ENCODE measurements at regions not wholly inside any gene's neighbourhood (a gene's known extent, or its start where the extent isn't known, plus 50 kb on each side); places are given as distances from the start of the nearest gene placed in this dataset.

DNA sequence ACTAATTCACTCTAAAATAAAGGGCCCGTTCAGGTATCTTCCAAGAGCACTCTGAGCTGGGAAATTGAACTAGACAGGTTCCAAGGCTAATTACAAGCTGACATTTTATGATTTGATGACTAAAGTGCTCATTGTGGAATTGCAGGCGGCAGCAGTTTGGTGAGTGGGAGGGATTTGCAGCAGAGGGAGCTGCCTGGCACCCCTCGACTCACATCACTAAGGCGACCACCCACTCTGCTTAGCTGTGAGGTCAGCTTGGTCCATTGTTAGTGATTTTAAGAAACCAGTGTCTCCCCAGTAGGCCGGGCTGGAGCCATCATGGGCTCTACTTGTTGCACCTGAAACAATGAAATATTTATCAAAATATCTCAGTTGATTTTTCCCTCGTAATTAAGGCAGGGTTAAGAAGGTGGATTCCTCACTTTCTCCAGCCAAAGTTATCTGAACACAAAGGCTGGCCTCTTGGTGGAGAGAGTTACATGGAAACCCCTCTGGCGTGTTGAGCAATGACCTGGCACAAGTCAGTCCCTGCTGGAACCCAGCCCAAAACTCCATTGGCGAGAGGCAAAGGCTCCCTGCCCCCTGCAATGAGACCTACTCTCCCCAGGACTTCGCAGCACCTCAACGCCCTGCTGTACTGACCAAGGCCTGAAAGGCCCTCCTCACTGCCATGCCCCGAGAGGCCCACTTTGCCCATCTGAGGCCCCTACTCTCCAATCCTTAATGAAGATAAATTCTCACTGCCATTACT, 65.0 kb upstream of the ATP2B2 start (continued):
- TF ChIP-seq, protein P1, sequence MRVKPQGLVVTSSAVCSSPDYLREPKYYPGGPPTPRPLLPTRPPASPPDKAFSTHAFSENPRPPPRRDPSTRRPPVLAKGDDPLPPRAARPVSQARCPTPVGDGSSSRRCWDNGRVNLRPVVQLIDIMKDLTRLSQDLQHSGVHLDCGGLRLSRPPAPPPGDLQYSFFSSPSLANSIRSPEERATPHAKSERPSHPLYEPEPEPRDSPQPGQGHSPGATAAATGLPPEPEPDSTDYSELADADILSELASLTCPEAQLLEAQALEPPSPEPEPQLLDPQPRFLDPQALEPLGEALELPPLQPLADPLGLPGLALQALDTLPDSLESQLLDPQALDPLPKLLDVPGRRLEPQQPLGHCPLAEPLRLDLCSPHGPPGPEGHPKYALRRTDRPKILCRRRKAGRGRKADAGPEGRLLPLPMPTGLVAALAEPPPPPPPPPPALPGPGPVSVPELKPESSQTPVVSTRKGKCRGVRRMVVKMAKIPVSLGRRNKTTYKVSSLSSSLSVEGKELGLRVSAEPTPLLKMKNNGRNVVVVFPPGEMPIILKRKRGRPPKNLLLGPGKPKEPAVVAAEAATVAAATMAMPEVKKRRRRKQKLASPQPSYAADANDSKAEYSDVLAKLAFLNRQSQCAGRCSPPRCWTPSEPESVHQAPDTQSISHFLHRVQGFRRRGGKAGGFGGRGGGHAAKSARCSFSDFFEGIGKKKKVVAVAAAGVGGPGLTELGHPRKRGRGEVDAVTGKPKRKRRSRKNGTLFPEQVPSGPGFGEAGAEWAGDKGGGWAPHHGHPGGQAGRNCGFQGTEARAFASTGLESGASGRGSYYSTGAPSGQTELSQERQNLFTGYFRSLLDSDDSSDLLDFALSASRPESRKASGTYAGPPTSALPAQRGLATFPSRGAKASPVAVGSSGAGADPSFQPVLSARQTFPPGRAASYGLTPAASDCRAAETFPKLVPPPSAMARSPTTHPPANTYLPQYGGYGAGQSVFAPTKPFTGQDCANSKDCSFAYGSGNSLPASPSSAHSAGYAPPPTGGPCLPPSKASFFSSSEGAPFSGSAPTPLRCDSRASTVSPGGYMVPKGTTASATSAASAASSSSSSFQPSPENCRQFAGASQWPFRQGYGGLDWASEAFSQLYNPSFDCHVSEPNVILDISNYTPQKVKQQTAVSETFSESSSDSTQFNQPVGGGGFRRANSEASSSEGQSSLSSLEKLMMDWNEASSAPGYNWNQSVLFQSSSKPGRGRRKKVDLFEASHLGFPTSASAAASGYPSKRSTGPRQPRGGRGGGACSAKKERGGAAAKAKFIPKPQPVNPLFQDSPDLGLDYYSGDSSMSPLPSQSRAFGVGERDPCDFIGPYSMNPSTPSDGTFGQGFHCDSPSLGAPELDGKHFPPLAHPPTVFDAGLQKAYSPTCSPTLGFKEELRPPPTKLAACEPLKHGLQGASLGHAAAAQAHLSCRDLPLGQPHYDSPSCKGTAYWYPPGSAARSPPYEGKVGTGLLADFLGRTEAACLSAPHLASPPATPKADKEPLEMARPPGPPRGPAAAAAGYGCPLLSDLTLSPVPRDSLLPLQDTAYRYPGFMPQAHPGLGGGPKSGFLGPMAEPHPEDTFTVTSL (CRISPR knock-in tag; IDR thresholded peaks at IDR 0.05; ENCODE audit: borderline replicate concordance), result no peak
- TF ChIP-seq ZNF556 (CRISPR knock-in tag; IDR thresholded peaks at IDR 0.05; ENCODE audit: borderline replicate concordance) (no peak), PAX8 (CRISPR knock-in tag; IDR thresholded peaks at IDR 0.05; ENCODE audit: borderline replicate concordance) (no peak), PPARG (CRISPR knock-in tag; conservative IDR thresholded peaks at IDR 0.05) (no peak), ZBTB8A (CRISPR knock-in tag; IDR thresholded peaks at IDR 0.05; ENCODE audit: borderline replicate concordance, low read depth) (no peak), NFIC (IDR thresholded peaks at IDR 0.05; ENCODE audit: low read length) (no peak)
- TF ChIP-seq, protein P2, sequence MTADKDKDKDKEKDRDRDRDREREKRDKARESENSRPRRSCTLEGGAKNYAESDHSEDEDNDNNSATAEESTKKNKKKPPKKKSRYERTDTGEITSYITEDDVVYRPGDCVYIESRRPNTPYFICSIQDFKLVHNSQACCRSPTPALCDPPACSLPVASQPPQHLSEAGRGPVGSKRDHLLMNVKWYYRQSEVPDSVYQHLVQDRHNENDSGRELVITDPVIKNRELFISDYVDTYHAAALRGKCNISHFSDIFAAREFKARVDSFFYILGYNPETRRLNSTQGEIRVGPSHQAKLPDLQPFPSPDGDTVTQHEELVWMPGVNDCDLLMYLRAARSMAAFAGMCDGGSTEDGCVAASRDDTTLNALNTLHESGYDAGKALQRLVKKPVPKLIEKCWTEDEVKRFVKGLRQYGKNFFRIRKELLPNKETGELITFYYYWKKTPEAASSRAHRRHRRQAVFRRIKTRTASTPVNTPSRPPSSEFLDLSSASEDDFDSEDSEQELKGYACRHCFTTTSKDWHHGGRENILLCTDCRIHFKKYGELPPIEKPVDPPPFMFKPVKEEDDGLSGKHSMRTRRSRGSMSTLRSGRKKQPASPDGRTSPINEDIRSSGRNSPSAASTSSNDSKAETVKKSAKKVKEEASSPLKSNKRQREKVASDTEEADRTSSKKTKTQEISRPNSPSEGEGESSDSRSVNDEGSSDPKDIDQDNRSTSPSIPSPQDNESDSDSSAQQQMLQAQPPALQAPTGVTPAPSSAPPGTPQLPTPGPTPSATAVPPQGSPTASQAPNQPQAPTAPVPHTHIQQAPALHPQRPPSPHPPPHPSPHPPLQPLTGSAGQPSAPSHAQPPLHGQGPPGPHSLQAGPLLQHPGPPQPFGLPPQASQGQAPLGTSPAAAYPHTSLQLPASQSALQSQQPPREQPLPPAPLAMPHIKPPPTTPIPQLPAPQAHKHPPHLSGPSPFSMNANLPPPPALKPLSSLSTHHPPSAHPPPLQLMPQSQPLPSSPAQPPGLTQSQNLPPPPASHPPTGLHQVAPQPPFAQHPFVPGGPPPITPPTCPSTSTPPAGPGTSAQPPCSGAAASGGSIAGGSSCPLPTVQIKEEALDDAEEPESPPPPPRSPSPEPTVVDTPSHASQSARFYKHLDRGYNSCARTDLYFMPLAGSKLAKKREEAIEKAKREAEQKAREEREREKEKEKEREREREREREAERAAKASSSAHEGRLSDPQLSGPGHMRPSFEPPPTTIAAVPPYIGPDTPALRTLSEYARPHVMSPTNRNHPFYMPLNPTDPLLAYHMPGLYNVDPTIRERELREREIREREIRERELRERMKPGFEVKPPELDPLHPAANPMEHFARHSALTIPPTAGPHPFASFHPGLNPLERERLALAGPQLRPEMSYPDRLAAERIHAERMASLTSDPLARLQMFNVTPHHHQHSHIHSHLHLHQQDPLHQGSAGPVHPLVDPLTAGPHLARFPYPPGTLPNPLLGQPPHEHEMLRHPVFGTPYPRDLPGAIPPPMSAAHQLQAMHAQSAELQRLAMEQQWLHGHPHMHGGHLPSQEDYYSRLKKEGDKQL (CRISPR knock-in tag; IDR thresholded peaks at IDR 0.05; ENCODE audit: low read depth), result no peak
- TF ChIP-seq, protein P3, sequence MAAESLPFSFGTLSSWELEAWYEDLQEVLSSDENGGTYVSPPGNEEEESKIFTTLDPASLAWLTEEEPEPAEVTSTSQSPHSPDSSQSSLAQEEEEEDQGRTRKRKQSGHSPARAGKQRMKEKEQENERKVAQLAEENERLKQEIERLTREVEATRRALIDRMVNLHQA (CRISPR knock-in tag; IDR thresholded peaks at IDR 0.05), result no peak

Data from HepG2 (cell line).